ENCODE measurements at regions not wholly inside any gene's neighbourhood (a gene's known extent, or its start where the extent isn't known, plus 50 kb on each side); places are given as distances from the start of the nearest gene placed in this dataset.
A peak's percentile ranks its signal among the peaks of the same experiment; 100 is the strongest.

DNA sequence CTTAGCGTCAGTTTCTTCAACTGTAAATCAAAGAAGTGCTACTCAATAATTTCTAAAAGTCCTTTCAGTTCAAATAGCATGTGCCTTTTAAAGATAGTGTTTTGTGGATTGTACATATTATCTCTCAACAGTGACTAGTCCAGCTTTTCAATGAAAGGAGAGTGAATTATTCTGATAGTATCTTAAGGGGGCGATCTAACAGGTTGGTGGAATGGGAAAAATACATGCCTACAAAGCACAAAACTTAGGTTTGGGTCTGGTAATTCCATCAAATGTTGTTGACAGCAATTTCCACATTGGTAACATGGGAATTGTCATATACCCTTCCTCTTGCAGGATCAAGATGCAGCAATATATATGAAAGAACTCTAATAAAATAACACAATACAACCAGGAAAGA, 50.1 kb upstream of the HDGFL1 start:
- peak overlapping the region; percentile 88 for H3K27ac ChIP-seq
- TF ChIP-seq, protein P1, sequence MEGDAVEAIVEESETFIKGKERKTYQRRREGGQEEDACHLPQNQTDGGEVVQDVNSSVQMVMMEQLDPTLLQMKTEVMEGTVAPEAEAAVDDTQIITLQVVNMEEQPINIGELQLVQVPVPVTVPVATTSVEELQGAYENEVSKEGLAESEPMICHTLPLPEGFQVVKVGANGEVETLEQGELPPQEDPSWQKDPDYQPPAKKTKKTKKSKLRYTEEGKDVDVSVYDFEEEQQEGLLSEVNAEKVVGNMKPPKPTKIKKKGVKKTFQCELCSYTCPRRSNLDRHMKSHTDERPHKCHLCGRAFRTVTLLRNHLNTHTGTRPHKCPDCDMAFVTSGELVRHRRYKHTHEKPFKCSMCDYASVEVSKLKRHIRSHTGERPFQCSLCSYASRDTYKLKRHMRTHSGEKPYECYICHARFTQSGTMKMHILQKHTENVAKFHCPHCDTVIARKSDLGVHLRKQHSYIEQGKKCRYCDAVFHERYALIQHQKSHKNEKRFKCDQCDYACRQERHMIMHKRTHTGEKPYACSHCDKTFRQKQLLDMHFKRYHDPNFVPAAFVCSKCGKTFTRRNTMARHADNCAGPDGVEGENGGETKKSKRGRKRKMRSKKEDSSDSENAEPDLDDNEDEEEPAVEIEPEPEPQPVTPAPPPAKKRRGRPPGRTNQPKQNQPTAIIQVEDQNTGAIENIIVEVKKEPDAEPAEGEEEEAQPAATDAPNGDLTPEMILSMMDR (conservative IDR thresholded peaks at IDR 0.05) = no peak

Data from VCaP (cell line).